ENCODE measurements at regions not wholly inside any gene's neighbourhood (a gene's known extent, or its start where the extent isn't known, plus 50 kb on each side); places are given as distances from the start of the nearest gene placed in this dataset.

DNA sequence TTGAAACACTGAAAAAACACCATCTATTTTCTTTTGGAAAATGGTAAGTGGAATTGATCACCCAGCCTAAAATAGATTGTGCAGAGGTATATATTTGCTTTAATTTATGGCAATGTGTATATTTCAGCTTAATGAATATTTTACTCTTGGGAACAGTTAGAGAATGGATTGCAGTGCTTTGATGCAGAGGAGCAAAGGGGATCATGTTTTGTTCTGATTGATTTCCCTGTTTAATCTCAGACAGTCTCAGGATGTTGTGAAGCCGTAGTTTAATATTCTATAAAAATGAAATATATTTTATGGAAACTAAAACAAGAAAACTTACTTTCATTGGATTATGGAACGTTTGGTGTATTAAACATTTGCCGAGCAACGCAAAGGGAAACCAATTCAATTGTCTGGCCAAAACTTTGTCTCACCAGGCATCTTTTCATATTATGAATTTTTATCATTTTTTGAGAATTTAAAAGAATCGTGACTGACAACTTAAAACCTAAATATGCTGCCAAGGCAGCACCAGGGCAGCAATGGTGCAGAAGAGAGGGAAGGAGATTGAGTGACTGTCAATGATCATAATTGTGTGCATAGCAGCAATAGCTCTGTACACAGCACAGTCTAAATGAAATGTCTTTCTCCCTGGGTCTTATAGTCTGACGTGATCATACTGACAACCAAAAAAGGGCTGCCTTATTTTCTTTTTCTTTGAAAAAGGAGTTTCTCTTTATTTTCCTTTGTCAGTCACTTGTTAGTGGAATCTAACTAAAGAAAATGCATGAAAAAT lies 105.5 kb upstream of the EPHA7 start:
- no peaks in the 10 kb centered on the region for H4K20me1 ChIP-seq (ENCODE audit: insufficient read depth, low read length)
- H3K27ac ChIP-seq (ENCODE audit: extremely low read length, insufficient read depth, low read length): no peak overlapping the region
- no peak overlapping the region for H3K4me2 ChIP-seq (ENCODE audit: low read depth, low read length)
- BruUV-seq (replicated peaks): no TSS peak
- no peak overlapping the region for H2AFZ ChIP-seq (ENCODE audit: low read length)
- TF ChIP-seq, protein P1, sequence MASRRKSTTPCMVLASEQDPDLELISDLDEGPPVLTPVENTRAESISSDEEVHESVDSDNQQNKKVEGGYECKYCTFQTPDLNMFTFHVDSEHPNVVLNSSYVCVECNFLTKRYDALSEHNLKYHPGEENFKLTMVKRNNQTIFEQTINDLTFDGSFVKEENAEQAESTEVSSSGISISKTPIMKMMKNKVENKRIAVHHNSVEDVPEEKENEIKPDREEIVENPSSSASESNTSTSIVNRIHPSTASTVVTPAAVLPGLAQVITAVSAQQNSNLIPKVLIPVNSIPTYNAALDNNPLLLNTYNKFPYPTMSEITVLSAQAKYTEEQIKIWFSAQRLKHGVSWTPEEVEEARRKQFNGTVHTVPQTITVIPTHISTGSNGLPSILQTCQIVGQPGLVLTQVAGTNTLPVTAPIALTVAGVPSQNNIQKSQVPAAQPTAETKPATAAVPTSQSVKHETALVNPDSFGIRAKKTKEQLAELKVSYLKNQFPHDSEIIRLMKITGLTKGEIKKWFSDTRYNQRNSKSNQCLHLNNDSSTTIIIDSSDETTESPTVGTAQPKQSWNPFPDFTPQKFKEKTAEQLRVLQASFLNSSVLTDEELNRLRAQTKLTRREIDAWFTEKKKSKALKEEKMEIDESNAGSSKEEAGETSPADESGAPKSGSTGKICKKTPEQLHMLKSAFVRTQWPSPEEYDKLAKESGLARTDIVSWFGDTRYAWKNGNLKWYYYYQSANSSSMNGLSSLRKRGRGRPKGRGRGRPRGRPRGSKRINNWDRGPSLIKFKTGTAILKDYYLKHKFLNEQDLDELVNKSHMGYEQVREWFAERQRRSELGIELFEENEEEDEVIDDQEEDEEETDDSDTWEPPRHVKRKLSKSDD (CRISPR knock-in tag; IDR thresholded peaks at IDR 0.05; ENCODE audit: low read depth): no peak
- TF ChIP-seq ZNF180 (CRISPR knock-in tag; IDR thresholded peaks at IDR 0.05; ENCODE audit: borderline replicate concordance, low read depth): no peak
- 21% methylated on average over 6 of the region's 6 CpGs for WGBS (ENCODE audit: low lambda C conversion rate)
- no peak for ATAC-seq
- no peak overlapping the region for H3K9ac ChIP-seq (ENCODE audit: insufficient read depth, low read depth, low read length)
- CTCF ChIA-PET (ENCODE audit: low intra/inter-chr PET ratio, low total read pairs): no interaction called here
- H3K9me3 ChIP-seq (ENCODE audit: low read length): no peaks in the 10 kb centered on the region
- no peaks in the 10 kb centered on the region for H3K27me3 ChIP-seq (ENCODE audit: control insufficient read depth in 1 of 2, insufficient read depth in 2 of 2, low read length in 2 of 2)
- no peaks in the 10 kb centered on the region for H3K36me3 ChIP-seq (replicated peaks in 1 of 2; ENCODE audit: control insufficient read depth in 1 of 2, insufficient read depth in 2 of 2, low read length in 2 of 2)
- FAIRE-seq: no peak
- no peak overlapping the region for H3K4me3 ChIP-seq (replicated peaks in 1 of 3; ENCODE audit: insufficient read depth in 1 of 3, low read depth in 2 of 3, low read length in 3 of 3)
- in situ Hi-C loops (cut with HindIII; ENCODE audit: extremely low pct_ligation_motif_present, low pct_unique_long_range_greater_than_20kb) (no loop called here), intact Hi-C loops (cut with micrococcal nuclease; ENCODE audit: unreplicated experiment) (no loop called here)
- no peak for DNase-seq (ENCODE audit: low spot score)
- H3K4me1 ChIP-seq (ENCODE audit: insufficient read depth, low read length): no peaks in the 10 kb centered on the region
- H3K79me2 ChIP-seq (ENCODE audit: insufficient read depth, low read length): no peaks in the 10 kb centered on the region
- POLR2A ChIA-PET: no interaction called here

DNA sequence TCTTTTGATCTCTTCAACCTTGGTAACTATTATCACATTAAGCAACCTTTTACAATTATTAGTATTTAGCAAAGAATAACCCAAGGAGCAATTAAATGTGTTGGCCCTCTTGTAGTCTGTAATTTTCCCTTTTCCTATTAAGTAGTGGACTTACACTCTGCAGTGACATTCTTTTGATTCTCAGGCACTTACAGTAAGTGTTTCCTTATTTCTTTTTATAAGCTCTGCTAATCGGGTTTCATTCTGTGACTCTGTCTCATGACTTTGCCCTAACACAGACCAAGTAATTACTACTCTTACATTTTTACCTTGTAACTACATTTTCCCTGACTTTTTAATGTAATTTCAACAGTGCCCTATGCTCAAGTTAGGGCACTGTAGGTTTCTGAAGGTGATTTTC lies 104.0 kb upstream of the EPHA7 start:
- TF ChIP-seq CEBPB (IDR thresholded peaks at IDR 0.05; ENCODE audit: borderline replicate concordance, low read depth, low read length): no peak
- H3K36me3 ChIP-seq (replicated peaks in 1 of 2; ENCODE audit: control insufficient read depth in 1 of 2, insufficient read depth in 2 of 2, low read length in 2 of 2): no peaks in the 10 kb centered on the region
- H3K27me3 ChIP-seq (ENCODE audit: control insufficient read depth in 1 of 2, insufficient read depth in 2 of 2, low read length in 2 of 2): no peaks in the 10 kb centered on the region
- H3K27ac ChIP-seq (ENCODE audit: extremely low read length, insufficient read depth, low read length): no peak overlapping the region
- no peak for ATAC-seq
- WGBS (ENCODE audit: low lambda C conversion rate): 0% methylated on average over 1 of the region's 1 CpG
- no peaks in the 10 kb centered on the region for H3K79me2 ChIP-seq (ENCODE audit: insufficient read depth, low read length)
- no peak overlapping the region for H2AFZ ChIP-seq (ENCODE audit: low read length)
- no TSS peak for BruUV-seq (replicated peaks)
- H4K20me1 ChIP-seq (ENCODE audit: insufficient read depth, low read length): no peaks in the 10 kb centered on the region
- no peak overlapping the region for H3K4me2 ChIP-seq (ENCODE audit: low read depth, low read length)
- intact Hi-C loops (cut with micrococcal nuclease; ENCODE audit: unreplicated experiment): no loop called here
- H3K4me1 ChIP-seq (ENCODE audit: insufficient read depth, low read length): no peaks in the 10 kb centered on the region
- no peak overlapping the region for H3K9ac ChIP-seq (ENCODE audit: insufficient read depth, low read depth, low read length)
- no peak for DNase-seq (ENCODE audit: low spot score)
- POLR2A ChIA-PET: no interaction called here
- in situ Hi-C loops (cut with HindIII; ENCODE audit: extremely low pct_ligation_motif_present, low pct_unique_long_range_greater_than_20kb): no loop called here
- no peak overlapping the region for H3K4me3 ChIP-seq (replicated peaks in 1 of 3; ENCODE audit: insufficient read depth in 1 of 3, low read depth in 2 of 3, low read length in 3 of 3)
- no peaks in the 10 kb centered on the region for H3K9me3 ChIP-seq (ENCODE audit: low read length)
- FAIRE-seq: no peak
- CTCF ChIA-PET (ENCODE audit: low intra/inter-chr PET ratio, low total read pairs): no interaction called here

Data from HepG2 (cell line).